ENCODE measurements at regions not wholly inside any gene's neighbourhood (a gene's known extent, or its start where the extent isn't known, plus 50 kb on each side); places are given as distances from the start of the nearest gene placed in this dataset.

DNA sequence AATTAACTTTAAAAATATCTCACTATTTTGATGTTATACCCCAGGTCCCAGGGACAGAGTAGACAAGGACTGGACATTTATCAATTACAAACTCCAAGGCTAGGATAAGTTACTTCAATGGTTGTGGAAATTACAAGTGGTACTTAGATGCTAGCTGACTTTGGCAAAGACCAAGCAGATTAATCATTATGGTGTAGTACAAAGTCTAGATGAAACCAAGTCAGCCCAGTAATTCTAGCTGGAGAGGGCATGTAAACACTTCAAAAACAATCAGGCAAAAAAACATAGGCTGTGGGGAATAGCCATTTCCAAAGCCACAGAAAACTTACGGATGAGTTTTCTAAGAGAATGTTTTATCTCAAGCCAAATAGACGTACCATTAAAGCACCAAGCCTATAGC, 124.5 kb downstream of the TSEN15 start:
- TF ChIP-seq, protein P1, sequence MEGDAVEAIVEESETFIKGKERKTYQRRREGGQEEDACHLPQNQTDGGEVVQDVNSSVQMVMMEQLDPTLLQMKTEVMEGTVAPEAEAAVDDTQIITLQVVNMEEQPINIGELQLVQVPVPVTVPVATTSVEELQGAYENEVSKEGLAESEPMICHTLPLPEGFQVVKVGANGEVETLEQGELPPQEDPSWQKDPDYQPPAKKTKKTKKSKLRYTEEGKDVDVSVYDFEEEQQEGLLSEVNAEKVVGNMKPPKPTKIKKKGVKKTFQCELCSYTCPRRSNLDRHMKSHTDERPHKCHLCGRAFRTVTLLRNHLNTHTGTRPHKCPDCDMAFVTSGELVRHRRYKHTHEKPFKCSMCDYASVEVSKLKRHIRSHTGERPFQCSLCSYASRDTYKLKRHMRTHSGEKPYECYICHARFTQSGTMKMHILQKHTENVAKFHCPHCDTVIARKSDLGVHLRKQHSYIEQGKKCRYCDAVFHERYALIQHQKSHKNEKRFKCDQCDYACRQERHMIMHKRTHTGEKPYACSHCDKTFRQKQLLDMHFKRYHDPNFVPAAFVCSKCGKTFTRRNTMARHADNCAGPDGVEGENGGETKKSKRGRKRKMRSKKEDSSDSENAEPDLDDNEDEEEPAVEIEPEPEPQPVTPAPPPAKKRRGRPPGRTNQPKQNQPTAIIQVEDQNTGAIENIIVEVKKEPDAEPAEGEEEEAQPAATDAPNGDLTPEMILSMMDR (IDR thresholded peaks at IDR 0.05) = no peak
- TF ChIP-seq POLR2A (IDR thresholded peaks at IDR 0.05) = no peak
